ENCODE measurements at regions not wholly inside any gene's neighbourhood (a gene's known extent, or its start where the extent isn't known, plus 50 kb on each side); places are given as distances from the start of the nearest gene placed in this dataset.
"Not testable (repeated sequence)": the region's sequence is repeated elsewhere in the genome, so short reads cannot be mapped to it uniquely, and the experiment has no call there.

GRCh38 chr12:72209086-72209485 lies 63.1 kb upstream of the TRHDE start:
- ATAC-seq (ENCODE audit: poor library complexity) = no peak
- Mint-ChIP-seq H3K4me1 (ENCODE audit: low read depth) (no peaks in the 10 kb centered on the region), H3K27me3 (no peaks in the 10 kb centered on the region), H3K4me3 (no peak overlapping the region), H3K36me3 (ENCODE audit: low read depth) (no peaks in the 10 kb centered on the region), H3K27ac (no peak overlapping the region), H3K9me3 (no peaks in the 10 kb centered on the region)
- Histone ChIP-seq H3K27me3 (ENCODE audit: control insufficient read depth in 1 of 2, insufficient read depth in 2 of 2, low read length in 2 of 2) (no peaks in the 10 kb centered on the region), H3K36me3 (ENCODE audit: insufficient read depth, low read length) (no peaks in the 10 kb centered on the region), H3K9me3 (ENCODE audit: control insufficient read depth in 1 of 2, insufficient read depth in 1 of 2, low read length in 2 of 2) (no peaks in the 10 kb centered on the region), H3K27ac (ENCODE audit: low read depth in 1 of 2, low read length in 2 of 2) (no peak overlapping the region), H3K4me3 (ENCODE audit: low read length) (no peak overlapping the region), H3K4me1 (ENCODE audit: insufficient read depth, low read length) (no peaks in the 10 kb centered on the region)
- intact Hi-C loops (cut with DNase I, micrococcal nuclease) = no loop called here
- POLR2A ChIA-PET = no interaction called here
- no peak for DNase-seq
- TF ChIP-seq CTCF (IDR thresholded peaks at IDR 0.05) = no peak
- CTCF ChIA-PET = no interaction called here

DNA sequence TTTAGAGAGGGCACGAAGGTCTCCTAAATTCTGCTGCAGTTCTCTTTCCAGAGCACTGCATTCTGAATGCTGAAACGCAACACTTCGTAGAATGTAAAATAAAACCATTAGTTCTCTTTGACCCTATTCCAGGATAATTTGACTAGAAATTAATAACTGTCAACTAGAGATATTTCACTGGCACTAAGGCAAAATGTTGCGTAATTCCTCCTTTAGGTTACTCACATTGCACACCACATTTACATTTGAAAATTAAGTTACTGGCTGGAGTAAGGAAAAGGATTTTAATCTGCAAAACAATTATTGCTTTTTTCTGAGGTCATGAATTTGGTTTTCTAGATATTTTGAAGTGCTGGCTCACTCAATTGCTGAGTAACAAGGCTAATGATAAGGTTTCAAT lies 58.0 kb upstream of the TRHDE start:
- H3K36me3 Mint-ChIP-seq (ENCODE audit: low read depth) = no peaks in the 10 kb centered on the region
- ChIA-PET CTCF (no interaction called here), POLR2A (no interaction called here)
- H3K4me1 Mint-ChIP-seq (ENCODE audit: low read depth) = no peaks in the 10 kb centered on the region
- ATAC-seq (ENCODE audit: poor library complexity) (no peak), DNase-seq (no peak)
- no peak for TF ChIP-seq CTCF (IDR thresholded peaks at IDR 0.05)
- Histone ChIP-seq H3K4me3 (ENCODE audit: low read length) (no peak overlapping the region), H3K4me1 (ENCODE audit: insufficient read depth, low read length) (no peaks in the 10 kb centered on the region), H3K9me3 (ENCODE audit: control insufficient read depth in 1 of 2, insufficient read depth in 1 of 2, low read length in 2 of 2) (no peaks in the 10 kb centered on the region), H3K36me3 (ENCODE audit: insufficient read depth, low read length) (no peaks in the 10 kb centered on the region), H3K27me3 (ENCODE audit: control insufficient read depth in 1 of 2, insufficient read depth in 2 of 2, low read length in 2 of 2) (no peaks in the 10 kb centered on the region), H3K27ac (ENCODE audit: low read depth in 1 of 2, low read length in 2 of 2) (no peak overlapping the region)
- H3K9me3 Mint-ChIP-seq = no peaks in the 10 kb centered on the region
- H3K27me3 Mint-ChIP-seq = no peaks in the 10 kb centered on the region
- intact Hi-C loops (cut with DNase I, micrococcal nuclease) = no loop called here
- H3K4me3 Mint-ChIP-seq = no peak overlapping the region
- no peak overlapping the region for H3K27ac Mint-ChIP-seq

- POLR2A ChIA-PET; H3K36me3 ChIP-seq (ENCODE audit: insufficient read depth, low read length); H3K9me3 Mint-ChIP-seq; H3K9me3 ChIP-seq (ENCODE audit: control insufficient read depth in 1 of 2, insufficient read depth in 1 of 2, low read length in 2 of 2); ATAC-seq (ENCODE audit: poor library complexity); H3K27me3 Mint-ChIP-seq; H3K4me1 Mint-ChIP-seq (ENCODE audit: low read depth); H3K4me1 ChIP-seq (ENCODE audit: insufficient read depth, low read length); H3K27ac ChIP-seq (ENCODE audit: low read depth in 1 of 2, low read length in 2 of 2); H3K27me3 ChIP-seq (ENCODE audit: control insufficient read depth in 1 of 2, insufficient read depth in 2 of 2, low read length in 2 of 2); H3K27ac Mint-ChIP-seq; CTCF ChIA-PET; intact Hi-C loops (cut with DNase I, micrococcal nuclease); H3K4me3 ChIP-seq (ENCODE audit: low read length); H3K36me3 Mint-ChIP-seq (ENCODE audit: low read depth); H3K4me3 Mint-ChIP-seq; DNase-seq: not testable (repeated sequence)
Measured at GRCh38 chr12:72215287-72215686, 56.9 kb upstream of the TRHDE start.

GRCh38 chr12:72219937-72220336 lies 52.2 kb upstream of the TRHDE start:
- POLR2A ChIA-PET = no interaction called here
- no peak for TF ChIP-seq CTCF (IDR thresholded peaks at IDR 0.05)
- CTCF ChIA-PET = no interaction called here
- H3K36me3 Mint-ChIP-seq (ENCODE audit: low read depth) = no peaks in the 10 kb centered on the region
- no peaks in the 10 kb centered on the region for H3K36me3 ChIP-seq (ENCODE audit: insufficient read depth, low read length)
- H3K27me3 Mint-ChIP-seq = no peaks in the 10 kb centered on the region
- intact Hi-C loops (cut with DNase I, micrococcal nuclease) = no loop called here
- H3K27ac Mint-ChIP-seq = no peak overlapping the region
- no peaks in the 10 kb centered on the region for H3K27me3 ChIP-seq (ENCODE audit: control insufficient read depth in 1 of 2, insufficient read depth in 2 of 2, low read length in 2 of 2)
- DNase-seq (no peak), ATAC-seq (ENCODE audit: poor library complexity) (no peak)
- H3K4me1 ChIP-seq (ENCODE audit: insufficient read depth, low read length) = no peaks in the 10 kb centered on the region
- no peaks in the 10 kb centered on the region for H3K4me1 Mint-ChIP-seq (ENCODE audit: low read depth)
- H3K9me3 Mint-ChIP-seq = no peaks in the 10 kb centered on the region
- no peak overlapping the region for H3K4me3 ChIP-seq (ENCODE audit: low read length)
- H3K27ac ChIP-seq (ENCODE audit: low read depth in 1 of 2, low read length in 2 of 2) = no peak overlapping the region
- H3K4me3 Mint-ChIP-seq = no peak overlapping the region
- no peaks in the 10 kb centered on the region for H3K9me3 ChIP-seq (ENCODE audit: control insufficient read depth in 1 of 2, insufficient read depth in 1 of 2, low read length in 2 of 2)
